Endothelial cell of umbilical vein (primary cell): ENCODE measurements at regions not wholly inside any gene's neighbourhood (a gene's known extent, or its start where the extent isn't known, plus 50 kb on each side); places are given as distances from the start of the nearest gene placed in this dataset.
"Not testable (repeated sequence)": the region's sequence is repeated elsewhere in the genome, so short reads cannot be mapped to it uniquely, and the experiment has no call there.

ENCODE experiments used
- BruUV-seq: library from RNA; stranded (reverse); fragments of 400-500 nt; replicated peaks from 2 replicates; lab custom pipeline; 2021; lab: Mats Ljungman, UMichigan
- CTCF ChIA-PET: fragments of 300-600, 350-600 bp; sonication (Branson Sonifier 250); formaldehyde crosslinking; loops from one replicate; lab custom pipeline; 2021; ENCODE audit warnings: antibody characterized with exemption, inconsistent platforms; lab: Charles Lee
- POLR2A ChIA-PET: fragments of 300-600, 350-600 bp; sonication (Branson Sonifier 250); formaldehyde crosslinking; loops from one replicate; lab custom pipeline; 2021; ENCODE audit warnings: antibody characterized with exemption, inconsistent platforms; lab: Charles Lee
- DNase-seq: peaks from one replicate; pipeline ENCODE4 v3.0.0-alpha.2; 2011; ENCODE audit warnings: low read depth, low spot score
- FAIRE-seq: peaks from 2 replicates; lab custom pipeline; 2011; peaks lifted over from hg19 to GRCh38; lab: Jason Lieb, UNC
- H2AFZ ChIP-seq: 2 replicates; pipeline ENCODE4 v1.6.0; 2012; ENCODE audit warnings: low read depth, low read length, control low read depth, inconsistent platforms
- H3K27ac ChIP-seq: 2 replicates; pipeline ENCODE4 v1.5.1; 2011; ENCODE audit warnings: low read depth, mild to moderate bottlenecking, control low read depth, low read length, moderate library complexity; ENCODE audit not compliant: insufficient read depth
- H3K27me3 ChIP-seq, 2 experiments: 2 replicates each; pipeline versions ENCODE4 v1.6.0 to v1.6.1; 2011; ENCODE audit warnings: low read length in 2 of 2, mixed read lengths in 1 of 2; ENCODE audit not compliant: control insufficient read depth in 2 of 2, insufficient read depth in 2 of 2
- H3K36me3 ChIP-seq, 2 experiments: 2 replicates in 1 of 2; 3 replicates in 1 of 2; pipeline ENCODE4 v1.5.1; 2011; ENCODE audit warnings: low read length in 2 of 2, mild to moderate bottlenecking in 1 of 2, moderate library complexity in 1 of 2; ENCODE audit not compliant: control insufficient read depth in 2 of 2, insufficient read depth in 2 of 2; ENCODE audit errors: extremely low read depth in 1 of 2
- H3K4me1 ChIP-seq: 3 replicates; pipeline ENCODE4 v1.5.1; 2011; ENCODE audit warnings: mild to moderate bottlenecking, low read length; ENCODE audit not compliant: control insufficient read depth, insufficient read depth; ENCODE audit errors: extremely low read depth
- H3K4me2 ChIP-seq: 2 replicates; pipeline ENCODE4 v1.6.1; 2011; ENCODE audit warnings: low read length, control low read depth, mixed read lengths; ENCODE audit not compliant: insufficient read depth
- H3K4me3 ChIP-seq, 3 experiments: fragments of 200-600 bp in 1 of 3; sonication (generic), shearing (Covaris generic) in 1 of 3; replicated peaks in 1 of 3; 2 replicates each; pipeline ENCODE4 v1.5.1; 2011 to 2016; ENCODE audit warnings: control low read depth in 3 of 3, low read length in 3 of 3, mild to moderate bottlenecking in 2 of 3, inconsistent platforms in 1 of 3, low read depth in 1 of 3, moderate library complexity in 1 of 3; ENCODE audit not compliant: insufficient read depth in 1 of 3
- H3K79me2 ChIP-seq: 2 replicates; pipeline ENCODE4 v1.6.0; 2012; ENCODE audit warnings: low read length, inconsistent platforms; ENCODE audit not compliant: control insufficient read depth, insufficient read depth
- H3K9ac ChIP-seq: replicated peaks from 2 replicates; pipeline ENCODE3; 2011; ENCODE audit warnings: low read length, control low read depth; ENCODE audit not compliant: insufficient read depth; ENCODE audit errors: extremely low read depth
- H3K9me1 ChIP-seq: replicated peaks from 3 replicates; pipeline ENCODE4 v1.6.0; 2011; ENCODE audit warnings: mild to moderate bottlenecking, low read length; ENCODE audit not compliant: control insufficient read depth, insufficient read depth; ENCODE audit errors: extremely low read depth
- H3K9me3 ChIP-seq: replicated peaks from 2 replicates; pipeline ENCODE4 v1.5.1; 2012; ENCODE audit warnings: low read length, inconsistent platforms; ENCODE audit not compliant: control insufficient read depth, insufficient read depth
- H4K20me1 ChIP-seq: replicated peaks from 2 replicates; pipeline ENCODE3; 2011; ENCODE audit warnings: mild to moderate bottlenecking, low read length; ENCODE audit not compliant: control insufficient read depth, insufficient read depth; ENCODE audit errors: extremely low read depth
- EZH2 ChIP-seq: IDR thresholded peaks from 2 replicates; pipeline ENCODE4 v1.6.1; 2012; ENCODE audit warnings: borderline replicate concordance, low read depth, mild to moderate bottlenecking, moderate library complexity, low read length, inconsistent platforms; ENCODE audit not compliant: severe bottlenecking
- FOS ChIP-seq: IDR thresholded peaks from 2 replicates; pipeline ENCODE4 v1.6.1; 2011; ENCODE audit warnings: mild to moderate bottlenecking, low read length, moderate library complexity, borderline replicate concordance; ENCODE audit not compliant: insufficient read depth
- GATA2 ChIP-seq: IDR thresholded peaks from 2 replicates; pipeline ENCODE4 v1.7.0; 2011; ENCODE audit warnings: low read depth, mild to moderate bottlenecking, moderate library complexity, mixed read lengths, low read length; ENCODE audit not compliant: insufficient read length, insufficient read depth
- JUN ChIP-seq: IDR thresholded peaks from 2 replicates; pipeline ENCODE4 v1.6.1; 2011; ENCODE audit warnings: borderline replicate concordance, low read depth; ENCODE audit not compliant: insufficient read length, insufficient read depth
- MYC ChIP-seq: IDR thresholded peaks from one replicate; pipeline ENCODE4 v1.6.1; 2011; ENCODE audit warnings: mild to moderate bottlenecking, low read depth, low read length
- POLR2A ChIP-seq: IDR thresholded peaks from 2 replicates; pipeline ENCODE4 v1.6.1; 2012; ENCODE audit warnings: low read depth, mild to moderate bottlenecking, control low read depth, low read length
- POLR2AphosphoS5 ChIP-seq: IDR thresholded peaks from 2 replicates; pipeline ENCODE4 v1.6.1; 2012; ENCODE audit warnings: low read depth, mild to moderate bottlenecking, control low read depth, low read length, moderate library complexity; ENCODE audit not compliant: insufficient read depth
- dilution Hi-C: fragments of 300-500 bp; cut with MboI; formaldehyde crosslinking; loops from one replicate; pipeline ENCODE4 v1.15.0; 2019; ENCODE audit warnings: low sequenced_read_pairs; ENCODE audit not compliant: extremely low pct_ligation_motif_present
- intact Hi-C: fragments of 100-400 bp; cut with micrococcal nuclease; formaldehyde crosslinking; loops from one replicate; pipeline ENCODE4 v1.10.0; 2022
- TF ChIP-seq, protein P1 (sequence below): IDR thresholded peaks from 2 replicates; pipeline ENCODE4 v1.6.1; 2011; ENCODE audit not compliant: insufficient read depth, insufficient read length
- TF ChIP-seq, protein P2 (sequence below), 2 donors: IDR thresholded peaks; 1 replicate in 1 of 2; 2 replicates in 1 of 2; pipeline ENCODE4 v1.5.1; 2011; ENCODE audit warnings: low read length in 2 of 2, mild to moderate bottlenecking in 2 of 2, moderate library complexity in 2 of 2, control low read depth in 1 of 2, inconsistent platforms in 1 of 2, low read depth in 1 of 2; ENCODE audit not compliant: insufficient read depth in 1 of 2; ENCODE audit errors: extremely low read depth in 1 of 2

DNA sequence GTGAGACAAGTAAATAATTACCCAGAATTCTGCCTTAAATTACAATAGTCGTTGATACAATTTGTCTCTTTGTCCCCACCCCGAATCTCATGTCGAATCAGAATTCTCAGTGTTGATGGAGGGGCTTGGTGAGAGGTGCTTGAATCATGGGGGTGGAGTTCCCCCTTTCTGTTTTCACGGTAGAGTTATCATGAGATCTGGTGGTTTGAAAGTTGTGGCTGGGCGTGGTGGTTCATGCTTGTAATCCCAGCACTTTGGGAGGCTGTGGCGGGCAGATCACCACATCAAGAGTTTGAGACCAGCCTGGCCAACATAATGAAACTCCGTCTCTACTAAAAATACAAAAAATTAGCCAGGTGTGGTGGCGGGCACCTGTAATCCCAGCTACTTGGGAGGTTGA lies 75.0 kb upstream of the GNAQ start:
- H3K27ac ChIP-seq, H3K36me3 ChIP-seq, H3K9me3 ChIP-seq, H3K9ac ChIP-seq, intact Hi-C loops, dilution Hi-C loops, H3K4me3 ChIP-seq, H3K79me2 ChIP-seq, H3K27me3 ChIP-seq, POLR2A ChIA-PET, H2AFZ ChIP-seq, BruUV-seq, H3K4me1 ChIP-seq, H3K9me1 ChIP-seq, DNase-seq, H3K4me2 ChIP-seq, FAIRE-seq, H4K20me1 ChIP-seq: not testable (repeated sequence)
- CTCF ChIA-PET, result interaction anchor here (1.9 kb wide), 1 partner anchor 129 kb away, joined by 5 read pairs; no protein-coding TSS in a partner anchor

DNA sequence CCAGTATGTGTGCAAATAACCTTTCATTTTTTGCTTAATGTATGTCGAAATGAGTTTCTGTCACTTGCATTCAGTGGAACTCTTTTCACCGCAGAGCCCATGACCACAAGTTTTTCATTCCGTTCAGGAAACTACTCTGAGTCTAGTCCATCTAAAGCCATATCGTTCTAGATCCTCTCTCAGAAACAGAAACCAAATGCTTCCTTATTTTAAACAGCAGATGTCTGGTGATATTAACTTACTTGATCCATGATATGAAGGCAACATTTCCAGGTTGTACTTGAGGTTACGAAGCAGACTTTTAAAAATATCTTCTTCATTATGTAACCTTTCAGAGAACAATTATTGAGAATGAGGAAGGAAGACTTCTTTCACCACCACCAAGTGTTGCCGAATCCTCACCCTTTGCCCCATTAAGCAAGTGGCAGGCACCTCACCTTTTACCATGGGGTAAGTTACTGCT lies 72.4 kb upstream of the GNAQ start:
- no peak overlapping the region for H3K4me2 ChIP-seq
- H3K4me1 ChIP-seq, result no peaks in the 10 kb centered on the region
- no peak overlapping the region for H3K27ac ChIP-seq
- CTCF ChIA-PET, result no interaction called here
- H2AFZ ChIP-seq, result no peak overlapping the region
- no peaks in the 10 kb centered on the region for H3K36me3 ChIP-seq
- H4K20me1 ChIP-seq, result no peaks in the 10 kb centered on the region
- dilution Hi-C loops, result no loop called here
- no peaks in the 10 kb centered on the region for H3K79me2 ChIP-seq
- no peaks in the 10 kb centered on the region for H3K9me1 ChIP-seq
- no peak overlapping the region for H3K9ac ChIP-seq
- H3K27me3 ChIP-seq, result peaks cover 8% of the 10 kb centered on the region in 2 experiments
- TF ChIP-seq POLR2A, result no peak
- TF ChIP-seq GATA2, result no peak
- TF ChIP-seq, protein P1, sequence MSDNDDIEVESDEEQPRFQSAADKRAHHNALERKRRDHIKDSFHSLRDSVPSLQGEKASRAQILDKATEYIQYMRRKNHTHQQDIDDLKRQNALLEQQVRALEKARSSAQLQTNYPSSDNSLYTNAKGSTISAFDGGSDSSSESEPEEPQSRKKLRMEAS, result no peak
- TF ChIP-seq, protein P2, sequence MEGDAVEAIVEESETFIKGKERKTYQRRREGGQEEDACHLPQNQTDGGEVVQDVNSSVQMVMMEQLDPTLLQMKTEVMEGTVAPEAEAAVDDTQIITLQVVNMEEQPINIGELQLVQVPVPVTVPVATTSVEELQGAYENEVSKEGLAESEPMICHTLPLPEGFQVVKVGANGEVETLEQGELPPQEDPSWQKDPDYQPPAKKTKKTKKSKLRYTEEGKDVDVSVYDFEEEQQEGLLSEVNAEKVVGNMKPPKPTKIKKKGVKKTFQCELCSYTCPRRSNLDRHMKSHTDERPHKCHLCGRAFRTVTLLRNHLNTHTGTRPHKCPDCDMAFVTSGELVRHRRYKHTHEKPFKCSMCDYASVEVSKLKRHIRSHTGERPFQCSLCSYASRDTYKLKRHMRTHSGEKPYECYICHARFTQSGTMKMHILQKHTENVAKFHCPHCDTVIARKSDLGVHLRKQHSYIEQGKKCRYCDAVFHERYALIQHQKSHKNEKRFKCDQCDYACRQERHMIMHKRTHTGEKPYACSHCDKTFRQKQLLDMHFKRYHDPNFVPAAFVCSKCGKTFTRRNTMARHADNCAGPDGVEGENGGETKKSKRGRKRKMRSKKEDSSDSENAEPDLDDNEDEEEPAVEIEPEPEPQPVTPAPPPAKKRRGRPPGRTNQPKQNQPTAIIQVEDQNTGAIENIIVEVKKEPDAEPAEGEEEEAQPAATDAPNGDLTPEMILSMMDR (IDR thresholded peaks at IDR 0.05; ENCODE audit: extremely low read depth in 1 of 2, insufficient read depth in 1 of 2, low read depth in 1 of 2, low read length in 2 of 2), result no peak
- no peak for TF ChIP-seq POLR2AphosphoS5
- no peak for TF ChIP-seq FOS
- no peak for TF ChIP-seq MYC
- no peak for TF ChIP-seq EZH2
- TF ChIP-seq JUN, result no peak
- POLR2A ChIA-PET, result no interaction called here
- no TSS peak for BruUV-seq
- intact Hi-C loops, result no loop called here
- no peak overlapping the region for H3K4me3 ChIP-seq
- H3K9me3 ChIP-seq, result no peaks in the 10 kb centered on the region
- FAIRE-seq (no peak), DNase-seq (no peak)
